ENCODE measurements at regions not wholly inside any gene's neighbourhood (a gene's known extent, or its start where the extent isn't known, plus 50 kb on each side); places are given as distances from the start of the nearest gene placed in this dataset.
"Not testable (repeated sequence)": the region's sequence is repeated elsewhere in the genome, so short reads cannot be mapped to it uniquely, and the experiment has no call there.

GRCh38 chr13:104979281-104980030 lies 1556.0 kb downstream of the EFNB2 start:
- DNase-seq = no peak

GRCh38 chr13:104976986-104977385 lies 1558.5 kb downstream of the EFNB2 start:
- DNase-seq = no peak

GRCh38 chr13:104975272-104975671 lies 1560.2 kb downstream of the EFNB2 start:
- DNase-seq = no peak

- no peak for DNase-seq
These were observed 1566.6 kb downstream of the EFNB2 start for GRCh38 chr13:104968876-104969275.

GRCh38 chr13:104967836-104968630 lies 1567.4 kb downstream of the EFNB2 start:
- DNase-seq = no peak

GRCh38 chr13:104967376-104967775 lies 1568.1 kb downstream of the EFNB2 start:
- no peak for DNase-seq

- no peak for DNase-seq
These were observed 1573.1 kb downstream of the EFNB2 start for GRCh38 chr13:104962411-104962810.

- DNase-seq = no peak
These were observed 1574.2 kb downstream of the EFNB2 start for GRCh38 chr13:104961246-104961645.

- no peak for DNase-seq
These were observed 1581.3 kb downstream of the EFNB2 start for GRCh38 chr13:104954210-104954609.

GRCh38 chr13:104953588-104953987 lies 1581.9 kb downstream of the EFNB2 start:
- DNase-seq = no peak

GRCh38 chr13:104949840-104950740 lies 1585.4 kb downstream of the EFNB2 start:
- no peak for DNase-seq

GRCh38 chr13:104944176-104944575 lies 1591.3 kb downstream of the EFNB2 start:
- DNase-seq = no peak

GRCh38 chr13:104943331-104943730 lies 1592.1 kb downstream of the EFNB2 start:
- DNase-seq = no peak

- DNase-seq = no peak
These were observed 1597.6 kb downstream of the EFNB2 start for GRCh38 chr13:104937881-104938280.

GRCh38 chr13:104936304-104936703 lies 1599.2 kb downstream of the EFNB2 start:
- no peak for DNase-seq

- not testable (repeated sequence) for DNase-seq
These were observed 1614.9 kb downstream of the EFNB2 start for GRCh38 chr13:104920513-104920912.

- DNase-seq = no peak
These were observed 1615.4 kb downstream of the EFNB2 start for GRCh38 chr13:104920091-104920490.

GRCh38 chr13:104900191-104900817 lies 1635.2 kb downstream of the EFNB2 start:
- DNase-seq = no peak

GRCh38 chr13:104898484-104898883 lies 1637.0 kb downstream of the EFNB2 start:
- DNase-seq = no peak

GRCh38 chr13:104895521-104895920 lies 1639.9 kb downstream of the EFNB2 start:
- no peak for DNase-seq

GRCh38 chr13:104875038-104875754 lies 1660.3 kb downstream of the EFNB2 start:
- DNase-seq = no peak

- no peak for DNase-seq
These were observed 1663.3 kb downstream of the EFNB2 start for GRCh38 chr13:104872153-104872552.

Measured in activated CD8-positive, alpha-beta memory T cell treated with anti-CD3 and anti-CD28 coated beads for 24 hours (primary cell).